ENCODE measurements at regions not wholly inside any gene's neighbourhood (a gene's known extent, or its start where the extent isn't known, plus 50 kb on each side); places are given as distances from the start of the nearest gene placed in this dataset.

- H2BK5ac ChIP-seq (ENCODE audit: low read depth, low read length): no peak overlapping the region
- no peak overlapping the region for H2BK12ac ChIP-seq (ENCODE audit: low read depth, low read length)
- H4K91ac ChIP-seq (replicated peaks; ENCODE audit: insufficient read length, low read length): no peak overlapping the region
- H3K79me1 ChIP-seq (ENCODE audit: low read depth, low read length): no peaks in the 10 kb centered on the region
- H3K4me1 ChIP-seq (replicated peaks in 1 of 4; ENCODE audit: control insufficient read depth in 3 of 4, insufficient read depth in 4 of 4, low read length in 3 of 4): no peaks in the 10 kb centered on the region
- ChIA-PET POLR2A (ENCODE audit: partially characterized antibody) (no interaction called here), CTCF (ENCODE audit: partially characterized antibody) (interaction anchor here (0.9 kb wide), 1 partner anchor 30 kb away, joined by 3 read pairs; no protein-coding TSS in a partner anchor)
- H2BK20ac ChIP-seq (ENCODE audit: low read length): no peak overlapping the region
- no peaks in the 10 kb centered on the region for H3K36me3 ChIP-seq (ENCODE audit: control insufficient read depth in 2 of 4, insufficient read depth in 4 of 4, low read length in 3 of 4)
- H3K23ac ChIP-seq (ENCODE audit: insufficient read length): no peak overlapping the region
- no peaks in the 10 kb centered on the region for H4K20me1 ChIP-seq (replicated peaks in 1 of 2; ENCODE audit: control insufficient read depth in 1 of 2, insufficient read depth in 2 of 2, low read length in 2 of 2)
- H3K56ac ChIP-seq (replicated peaks; ENCODE audit: insufficient read length, low read depth, low read length): no peak overlapping the region
- H3K14ac ChIP-seq (ENCODE audit: insufficient read length): no peak overlapping the region
- H3K79me2 ChIP-seq (ENCODE audit: control insufficient read depth in 1 of 2, insufficient read depth in 2 of 2, low read length in 2 of 2): no peaks in the 10 kb centered on the region
- no peak overlapping the region for H3K27ac ChIP-seq (ENCODE audit: low read depth, low read length)
- no peak overlapping the region for H3K18ac ChIP-seq (ENCODE audit: extremely low read depth, low read length)
- no peak overlapping the region for H2BK120ac ChIP-seq (replicated peaks; ENCODE audit: low read depth, low read length)
- no peak overlapping the region for H4K8ac ChIP-seq (ENCODE audit: extremely low read depth, insufficient read depth, low read length)
- no peak overlapping the region for H2AK5ac ChIP-seq (ENCODE audit: low read depth, low read length)
- H3K23me2 ChIP-seq (ENCODE audit: low read depth, low read length): no peaks in the 10 kb centered on the region
- no peak for TF ChIP-seq CHD1 (IDR thresholded peaks at IDR 0.05; ENCODE audit: low read depth, low read length)
- TF ChIP-seq POLR2A (IDR thresholded peaks at IDR 0.05; ENCODE audit: control extremely low read depth in 1 of 2, low read depth in 2 of 2, low read length in 2 of 2): no peak
- no peak for TF ChIP-seq MAX (IDR thresholded peaks at IDR 0.05)
- no peak for TF ChIP-seq SIX5 (IDR thresholded peaks at IDR 0.05; ENCODE audit: low read depth, low read length)
- no peak for TF ChIP-seq SRF (IDR thresholded peaks at IDR 0.05; ENCODE audit: low read depth, low read length)
- 93% methylated on average over 1 of the region's 1 CpG; no CpG with 5 or more reads in 1 of the 2 experiments for WGBS, 2 experiments (ENCODE audit: extremely low coverage in 1 of 2, insufficient coverage in 1 of 2, insufficient read length in 1 of 2, insufficient replicate concordance in 2 of 2, low coverage in 1 of 2, low lambda C conversion rate in 2 of 2, missing lambda C conversion rate in 1 of 2)
- H3K27me3 ChIP-seq (replicated peaks in 1 of 4; ENCODE audit: control insufficient read depth in 3 of 4, extremely low read depth in 1 of 4, insufficient read depth in 3 of 4, low read length in 3 of 4): no peaks in the 10 kb centered on the region
- no peak overlapping the region for H4K5ac ChIP-seq (ENCODE audit: insufficient read length, low read depth, low read length)
- no peak overlapping the region for H2BK15ac ChIP-seq (ENCODE audit: low read length)
- no peak overlapping the region for H3K4ac ChIP-seq (replicated peaks; ENCODE audit: insufficient read length, low read depth, low read length)
- no peak overlapping the region for H2AFZ ChIP-seq (ENCODE audit: low read length)
- DNase-seq (ENCODE audit: low read depth in 1 of 2, low spot score in 2 of 2): no peak
- no peak overlapping the region for H3K4me2 ChIP-seq (ENCODE audit: insufficient read depth in 1 of 2, low read depth in 2 of 2, low read length in 2 of 2)
- no peak overlapping the region for H3K9ac ChIP-seq (replicated peaks in 1 of 4; ENCODE audit: extremely low read depth in 1 of 4, low read depth in 3 of 4, low read length in 3 of 4)
- no peak overlapping the region for H3K4me3 ChIP-seq (ENCODE audit: extremely low read depth in 1 of 4, insufficient read depth in 2 of 4, low read depth in 3 of 4, low read length in 4 of 4)
- FAIRE-seq: no peak
- no peaks in the 10 kb centered on the region for H3K9me3 ChIP-seq (ENCODE audit: insufficient read depth in 2 of 2, low read depth in 1 of 2, low read length in 1 of 2)
These were observed 459.3 kb downstream of the CETN3 start for GRCh38 chr5:89950234-89950633.
